ENCODE measurements at regions not wholly inside any gene's neighbourhood (a gene's known extent, or its start where the extent isn't known, plus 50 kb on each side); places are given as distances from the start of the nearest gene placed in this dataset.
"Not testable (repeated sequence)": the region's sequence is repeated elsewhere in the genome, so short reads cannot be mapped to it uniquely, and the experiment has no call there.

GRCh38 chr3:34075975-34076374, 277.5 kb downstream of the PDCD6IP start:
- H3K36me3 Mint-ChIP-seq = no peaks in the 10 kb centered on the region
- H3K4me1 Mint-ChIP-seq (ENCODE audit: low read depth) = no peaks in the 10 kb centered on the region
- H3K27ac Mint-ChIP-seq = no peak overlapping the region
- no peaks in the 10 kb centered on the region for H3K9me3 Mint-ChIP-seq (ENCODE audit: low read depth)
- no peaks in the 10 kb centered on the region for H3K27me3 Mint-ChIP-seq
- H3K4me3 Mint-ChIP-seq = no peak overlapping the region

DNA sequence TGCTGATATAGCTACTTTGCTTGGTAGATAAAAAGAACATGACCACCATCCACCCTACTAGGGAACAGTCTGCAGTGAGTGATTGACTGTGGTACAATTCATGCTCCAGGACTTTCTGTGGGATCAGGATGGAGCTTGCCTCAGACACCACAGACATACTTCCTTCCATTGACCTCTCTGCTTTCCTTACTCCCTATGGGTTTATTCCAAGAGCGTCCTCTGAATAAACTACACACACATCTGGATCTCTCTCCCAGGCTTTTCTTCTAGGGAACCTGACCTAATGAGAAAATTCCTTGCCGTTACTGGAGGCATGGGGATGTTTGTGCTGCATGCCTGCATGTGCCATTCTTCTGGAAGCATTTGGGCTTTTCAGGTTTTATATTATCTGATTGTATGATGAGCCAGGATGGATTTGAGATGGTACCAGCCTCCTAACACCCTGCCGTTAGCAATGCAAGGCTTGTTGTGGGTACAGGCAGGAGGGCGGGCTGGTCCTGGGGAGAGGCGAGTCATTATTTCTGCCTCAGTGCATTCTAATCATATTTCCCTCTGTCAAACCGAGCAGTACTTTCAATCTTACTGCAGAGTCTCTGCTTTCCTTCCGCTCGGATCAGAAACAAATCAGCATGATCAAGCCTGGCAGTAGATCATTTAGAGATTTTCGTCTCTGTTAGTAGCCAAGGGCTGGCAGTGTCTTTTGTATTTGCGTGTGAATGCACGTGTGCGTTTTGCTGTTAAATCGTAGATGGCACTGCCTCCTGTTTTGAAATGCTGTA, 279.2 kb downstream of the PDCD6IP start:
- Mint-ChIP-seq H3K9me3 (ENCODE audit: low read depth) (no peaks in the 10 kb centered on the region), H3K36me3 (no peaks in the 10 kb centered on the region), H3K27me3 (no peaks in the 10 kb centered on the region), H3K4me1 (ENCODE audit: low read depth) (no peaks in the 10 kb centered on the region), H3K27ac (no peak overlapping the region), H3K4me3 (no peak overlapping the region)

GRCh38 chr3:34078418-34078817, 280.0 kb downstream of the PDCD6IP start:
- Mint-ChIP-seq H3K4me1 (ENCODE audit: low read depth) (no peaks in the 10 kb centered on the region), H3K9me3 (ENCODE audit: low read depth) (no peaks in the 10 kb centered on the region)

DNA sequence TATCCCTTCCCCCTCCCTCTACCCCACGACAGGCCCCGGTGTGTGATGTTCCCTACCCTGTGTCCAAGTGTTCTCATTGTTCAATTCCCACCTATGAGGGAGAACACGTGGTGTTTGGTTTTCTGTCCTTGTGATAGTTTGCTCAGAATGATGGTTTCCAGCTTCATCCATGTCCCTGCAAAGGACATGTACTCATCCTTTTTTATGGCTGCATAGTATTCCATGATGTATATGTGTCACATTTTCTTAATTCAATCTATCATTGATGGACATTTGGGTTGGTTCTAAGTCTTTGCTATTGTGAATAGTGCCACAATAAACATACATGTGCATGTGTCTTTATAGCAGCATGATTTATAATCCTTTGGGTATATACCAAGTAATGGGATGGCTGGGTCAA, 281.4 kb downstream of the PDCD6IP start:
- not testable (repeated sequence) for H3K4me1 Mint-ChIP-seq (ENCODE audit: low read depth); H3K4me3 Mint-ChIP-seq; H3K9me3 Mint-ChIP-seq (ENCODE audit: low read depth); H3K27ac Mint-ChIP-seq; H3K27me3 Mint-ChIP-seq; H3K36me3 Mint-ChIP-seq

More at GRCh38 chr3:34078418-34078817, 280.0 kb downstream of the PDCD6IP start:
- no peaks in the 10 kb centered on the region for H3K27me3 Mint-ChIP-seq
- no peak overlapping the region for H3K4me3 Mint-ChIP-seq
- H3K27ac Mint-ChIP-seq = no peak overlapping the region
- H3K36me3 Mint-ChIP-seq = no peaks in the 10 kb centered on the region

DNA sequence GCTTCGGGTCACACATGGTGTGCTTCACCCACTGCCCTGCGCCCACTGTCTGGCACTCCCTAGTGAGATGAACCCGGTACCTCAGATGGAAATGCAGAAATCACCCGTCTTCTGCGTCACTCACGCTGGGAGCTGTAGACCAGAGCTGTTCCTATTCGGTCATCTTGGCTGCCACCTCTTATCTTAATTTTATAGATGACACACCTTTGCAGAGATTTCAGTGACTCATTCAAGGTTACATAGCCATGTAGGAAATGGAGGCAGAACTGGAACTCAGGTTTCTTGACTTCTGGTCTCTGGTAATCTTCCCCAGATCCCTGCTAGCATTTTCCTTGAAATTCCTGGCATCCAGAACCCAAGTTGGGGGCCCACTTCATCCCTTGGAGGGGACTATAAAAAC, 291.9 kb downstream of the PDCD6IP start:
- H3K27ac Mint-ChIP-seq; H3K4me1 Mint-ChIP-seq (ENCODE audit: low read depth); H3K4me3 Mint-ChIP-seq; H3K36me3 Mint-ChIP-seq; H3K27me3 Mint-ChIP-seq; H3K9me3 Mint-ChIP-seq (ENCODE audit: low read depth): not testable (repeated sequence)

DNA sequence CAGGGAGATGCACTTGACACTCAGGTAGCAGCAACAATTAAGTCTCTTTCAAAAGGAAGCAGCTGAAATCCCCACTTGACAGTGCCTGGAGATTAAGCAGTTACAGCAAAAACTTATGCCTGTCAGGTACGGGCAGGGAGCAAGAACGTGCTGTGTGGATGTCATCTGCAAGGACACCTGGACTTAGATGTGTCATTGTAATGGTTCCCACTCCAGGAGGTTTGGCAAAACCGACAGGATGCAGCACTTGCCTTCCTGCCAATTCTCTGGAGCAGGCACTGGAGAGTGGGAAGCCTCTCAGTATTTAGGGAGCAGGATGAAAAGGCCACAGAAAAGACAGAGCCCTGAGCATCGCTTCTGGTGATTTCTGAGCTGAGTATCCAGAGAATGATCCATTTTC, 292.4 kb downstream of the PDCD6IP start:
- Mint-ChIP-seq H3K4me3 (no peak overlapping the region), H3K36me3 (peaks cover 4% of the 10 kb centered on the region), H3K27ac (no peak overlapping the region), H3K27me3 (peaks cover 4% of the 10 kb centered on the region), H3K9me3 (ENCODE audit: low read depth) (no peaks in the 10 kb centered on the region), H3K4me1 (ENCODE audit: low read depth) (no peaks in the 10 kb centered on the region)

GRCh38 chr3:34094280-34094679, 295.9 kb downstream of the PDCD6IP start:
- H3K27ac Mint-ChIP-seq; H3K4me3 Mint-ChIP-seq; H3K4me1 Mint-ChIP-seq (ENCODE audit: low read depth); H3K36me3 Mint-ChIP-seq; H3K9me3 Mint-ChIP-seq (ENCODE audit: low read depth); H3K27me3 Mint-ChIP-seq: not testable (repeated sequence)

- no peak overlapping the region for H3K4me3 Mint-ChIP-seq
- H3K27me3 Mint-ChIP-seq = peaks cover 5% of the 10 kb centered on the region
- H3K9me3 Mint-ChIP-seq (ENCODE audit: low read depth) = peaks cover 4% of the 10 kb centered on the region
- no peaks in the 10 kb centered on the region for H3K4me1 Mint-ChIP-seq (ENCODE audit: low read depth)
- no peak overlapping the region for H3K27ac Mint-ChIP-seq
- H3K36me3 Mint-ChIP-seq = no peaks in the 10 kb centered on the region
These were observed 303.9 kb downstream of the PDCD6IP start for GRCh38 chr3:34102288-34102687.

- no peaks in the 10 kb centered on the region for H3K4me1 Mint-ChIP-seq (ENCODE audit: low read depth)
- H3K27me3 Mint-ChIP-seq = peaks cover 5% of the 10 kb centered on the region
- peaks cover 4% of the 10 kb centered on the region for H3K9me3 Mint-ChIP-seq (ENCODE audit: low read depth)
- no peaks in the 10 kb centered on the region for H3K36me3 Mint-ChIP-seq
- no peak overlapping the region for H3K4me3 Mint-ChIP-seq
- H3K27ac Mint-ChIP-seq = no peak overlapping the region
These were observed 307.9 kb downstream of the PDCD6IP start for GRCh38 chr3:34106379-34106778.

DNA sequence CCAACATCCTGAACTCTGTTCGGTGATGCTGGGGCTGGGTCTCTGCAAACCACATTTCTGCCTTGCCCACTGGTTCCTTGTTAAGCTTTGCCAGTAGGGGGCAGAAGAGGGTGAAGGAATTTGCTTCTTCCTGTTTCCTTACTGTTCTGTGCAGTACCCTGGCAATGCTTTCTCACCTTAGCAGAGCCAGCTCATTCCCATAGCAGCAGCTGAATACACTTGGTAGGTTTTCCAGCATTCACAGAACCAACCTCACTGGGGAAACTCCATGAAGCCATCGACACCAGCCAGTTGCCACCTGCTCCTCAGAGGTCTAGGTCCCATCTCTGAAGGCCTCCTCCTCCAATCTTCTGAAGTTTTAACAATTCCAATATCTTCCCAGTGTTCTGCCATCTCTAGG, 308.4 kb downstream of the PDCD6IP start:
- Mint-ChIP-seq H3K4me3 (no peak overlapping the region), H3K9me3 (ENCODE audit: low read depth) (peaks cover 4% of the 10 kb centered on the region), H3K4me1 (ENCODE audit: low read depth) (no peaks in the 10 kb centered on the region), H3K36me3 (no peaks in the 10 kb centered on the region), H3K27me3 (peaks cover 5% of the 10 kb centered on the region), H3K27ac (no peak overlapping the region)

DNA sequence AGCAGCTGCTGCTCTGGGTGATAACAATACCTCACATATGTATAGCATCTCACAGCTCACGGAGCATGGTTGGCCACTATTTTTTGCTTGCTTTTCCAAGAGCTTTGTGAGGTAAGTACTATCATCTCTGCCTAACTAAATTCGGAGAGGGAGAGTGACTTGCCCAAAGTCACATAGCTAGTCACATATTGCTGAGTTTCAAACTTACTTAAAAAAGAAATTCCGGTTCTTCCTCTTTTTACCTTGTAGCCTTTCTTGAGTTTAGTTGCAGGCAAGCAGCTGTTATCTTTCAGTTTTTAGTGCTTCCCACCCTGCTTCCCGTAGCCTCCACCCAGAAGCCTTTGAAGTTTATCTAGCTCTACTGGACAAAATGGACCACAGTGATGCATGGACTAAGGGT, 309.2 kb downstream of the PDCD6IP start:
- Mint-ChIP-seq H3K27me3 (peaks cover 5% of the 10 kb centered on the region), H3K4me1 (ENCODE audit: low read depth) (no peaks in the 10 kb centered on the region), H3K36me3 (no peaks in the 10 kb centered on the region), H3K4me3 (no peak overlapping the region), H3K27ac (no peak overlapping the region), H3K9me3 (ENCODE audit: low read depth) (no peaks in the 10 kb centered on the region)

DNA sequence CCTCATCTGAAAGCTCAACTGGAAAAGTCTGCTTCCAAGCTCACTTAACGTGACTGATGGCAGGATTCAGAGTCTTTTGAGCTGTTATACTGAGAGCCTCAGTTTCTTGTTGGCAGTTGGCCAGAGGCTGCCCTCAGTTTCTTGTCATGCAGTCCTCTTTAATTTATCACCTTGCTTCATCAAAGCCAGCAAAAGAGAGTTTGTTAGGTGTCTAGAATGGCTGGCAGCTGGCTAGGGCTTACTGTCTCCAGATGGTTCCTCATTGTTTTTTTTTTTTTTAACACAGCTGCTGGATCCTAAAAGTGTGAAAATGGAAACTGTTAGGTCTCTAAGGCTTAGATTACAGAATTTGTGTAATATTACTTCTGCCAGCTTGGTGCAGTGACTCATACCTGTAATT, 310.6 kb downstream of the PDCD6IP start:
- Mint-ChIP-seq H3K9me3 (ENCODE audit: low read depth) (no peaks in the 10 kb centered on the region), H3K36me3 (no peaks in the 10 kb centered on the region), H3K4me3 (no peak overlapping the region), H3K27me3 (peaks cover 5% of the 10 kb centered on the region), H3K4me1 (ENCODE audit: low read depth) (no peaks in the 10 kb centered on the region), H3K27ac (no peak overlapping the region)

GRCh38 chr3:34109846-34110245, 311.4 kb downstream of the PDCD6IP start:
- no peaks in the 10 kb centered on the region for H3K9me3 Mint-ChIP-seq (ENCODE audit: low read depth)
- H3K4me3 Mint-ChIP-seq = no peak overlapping the region
- no peak overlapping the region for H3K27ac Mint-ChIP-seq
- H3K4me1 Mint-ChIP-seq (ENCODE audit: low read depth) = no peaks in the 10 kb centered on the region
- H3K36me3 Mint-ChIP-seq = no peaks in the 10 kb centered on the region
- H3K27me3 Mint-ChIP-seq = peaks cover 4% of the 10 kb centered on the region

DNA sequence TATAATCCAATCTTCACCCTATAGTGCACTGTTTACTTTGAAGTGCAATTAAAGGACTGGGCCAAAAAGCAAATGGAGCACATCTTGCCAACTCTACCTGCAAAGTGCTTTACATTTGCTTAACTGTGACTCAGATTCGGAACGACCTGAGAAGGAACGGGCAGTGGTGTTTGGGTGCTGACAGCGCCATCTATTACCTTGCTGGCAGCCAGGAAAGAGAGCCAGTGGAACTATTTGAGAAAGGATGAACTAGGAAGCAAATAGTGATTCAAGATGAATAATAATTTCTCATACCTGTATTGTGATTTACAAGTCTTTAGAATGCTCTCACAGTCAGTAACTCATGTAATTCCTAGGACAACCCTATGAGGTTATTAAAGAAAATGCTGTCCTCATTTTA, 312.9 kb downstream of the PDCD6IP start:
- H3K36me3 Mint-ChIP-seq = no peaks in the 10 kb centered on the region
- no peak overlapping the region for H3K27ac Mint-ChIP-seq
- H3K9me3 Mint-ChIP-seq (ENCODE audit: low read depth) = peaks cover 4% of the 10 kb centered on the region
- H3K4me3 Mint-ChIP-seq = no peak overlapping the region
- H3K4me1 Mint-ChIP-seq (ENCODE audit: low read depth) = no peaks in the 10 kb centered on the region
- H3K27me3 Mint-ChIP-seq = no peaks in the 10 kb centered on the region

- not testable (repeated sequence) for H3K27me3 Mint-ChIP-seq; H3K4me3 Mint-ChIP-seq; H3K27ac Mint-ChIP-seq; H3K9me3 Mint-ChIP-seq (ENCODE audit: low read depth); H3K4me1 Mint-ChIP-seq (ENCODE audit: low read depth); H3K36me3 Mint-ChIP-seq
These were observed 313.8 kb downstream of the PDCD6IP start for GRCh38 chr3:34112261-34112660.

- Mint-ChIP-seq H3K36me3 (no peaks in the 10 kb centered on the region), H3K4me1 (ENCODE audit: low read depth) (no peaks in the 10 kb centered on the region), H3K27ac (no peak overlapping the region), H3K27me3 (peaks cover 2% of the 10 kb centered on the region), H3K9me3 (ENCODE audit: low read depth) (no peaks in the 10 kb centered on the region), H3K4me3 (no peak overlapping the region)
These were observed 332.7 kb downstream of the PDCD6IP start for GRCh38 chr3:34131091-34131490.

Data from activated naive CD8-positive, alpha-beta T cell (primary cell).